ENCODE measurements at regions not wholly inside any gene's neighbourhood (a gene's known extent, or its start where the extent isn't known, plus 50 kb on each side); places are given as distances from the start of the nearest gene placed in this dataset.
A peak's percentile ranks its signal among the peaks of the same experiment; 100 is the strongest.
"Not testable (repeated sequence)": the region's sequence is repeated elsewhere in the genome, so short reads cannot be mapped to it uniquely, and the experiment has no call there.

DNA sequence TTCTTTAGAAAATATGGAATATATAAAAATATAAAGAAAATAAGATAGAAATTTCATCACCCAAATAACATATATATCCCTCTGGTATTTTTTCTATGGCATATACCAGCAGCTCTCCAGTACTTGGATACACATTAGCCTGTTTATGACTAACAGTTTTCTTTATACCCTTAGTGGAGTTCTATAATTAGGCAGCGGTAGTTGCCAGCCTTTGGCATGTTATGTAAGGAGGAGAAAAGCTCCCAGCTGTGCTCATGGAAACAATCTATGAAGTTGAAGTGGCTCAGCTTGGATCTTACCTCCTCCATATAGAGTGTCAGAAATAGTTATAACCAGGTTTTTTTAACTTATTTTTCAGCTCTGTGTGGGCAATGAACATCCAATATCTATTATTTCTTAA is 1636.8 kb downstream of the AMY1C start:
- DNase-seq (ENCODE audit: low read depth): no peak

DNA sequence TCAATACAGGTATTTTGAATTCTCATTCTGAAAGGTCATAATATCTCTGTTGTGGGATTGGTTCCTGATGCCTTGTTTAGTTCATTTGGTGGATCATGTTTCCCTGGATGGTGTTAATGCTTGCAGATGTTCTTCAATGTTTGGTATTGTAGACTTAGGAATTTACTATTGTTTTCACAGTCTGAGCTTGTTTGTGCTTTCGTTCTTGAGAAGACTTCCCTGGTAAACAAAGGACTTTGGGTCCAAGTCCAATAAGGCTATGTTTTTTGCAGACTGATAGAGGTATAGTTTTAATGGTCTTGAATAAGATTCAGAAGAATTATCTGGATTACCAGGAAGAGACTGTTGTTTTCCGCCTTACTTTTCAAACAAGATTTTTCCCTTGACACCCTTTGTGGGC is 1646.3 kb downstream of the AMY1C start:
- no peak for DNase-seq (ENCODE audit: low read depth)

DNA sequence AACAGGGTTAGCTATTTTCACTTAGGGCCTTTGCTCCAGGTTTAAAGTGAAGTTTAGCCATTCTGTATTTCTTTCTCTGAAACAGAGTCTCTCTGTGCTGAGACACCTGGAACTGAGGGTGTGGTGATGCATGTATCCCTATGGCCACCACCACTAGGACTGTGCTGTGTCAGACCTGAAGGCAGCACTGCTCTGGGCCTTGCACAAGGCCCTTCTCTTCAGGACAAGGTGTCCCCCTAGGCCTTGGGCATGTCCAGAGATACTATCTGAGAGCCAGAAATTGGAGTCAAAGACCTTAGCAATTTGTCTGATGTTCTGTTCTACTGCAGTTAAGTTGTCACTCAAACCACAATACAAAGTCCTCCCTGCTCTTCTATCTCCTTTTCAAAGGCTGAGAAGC is 1649.2 kb downstream of the AMY1C start:
- DNase-seq (ENCODE audit: low read depth): no peak

DNA sequence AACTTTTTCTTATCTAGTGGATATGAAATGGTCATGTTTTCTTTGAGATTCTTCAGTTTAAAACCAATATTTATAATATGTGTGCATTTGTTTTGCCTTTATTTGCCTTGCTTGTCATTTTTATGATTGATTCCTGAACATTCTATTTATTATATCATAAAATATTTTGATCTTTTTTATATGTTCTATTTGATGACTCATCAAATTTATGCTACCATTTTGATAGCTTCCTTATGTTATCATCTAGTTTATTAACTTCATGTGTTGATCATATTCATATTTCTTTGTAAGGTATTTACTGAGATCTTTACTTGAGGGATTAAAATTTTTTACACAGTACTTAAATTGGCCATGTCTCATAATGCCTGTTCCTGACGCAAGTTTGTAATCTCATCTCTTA is 1650.0 kb downstream of the AMY1C start:
- DNase-seq (ENCODE audit: low read depth): no peak

DNA sequence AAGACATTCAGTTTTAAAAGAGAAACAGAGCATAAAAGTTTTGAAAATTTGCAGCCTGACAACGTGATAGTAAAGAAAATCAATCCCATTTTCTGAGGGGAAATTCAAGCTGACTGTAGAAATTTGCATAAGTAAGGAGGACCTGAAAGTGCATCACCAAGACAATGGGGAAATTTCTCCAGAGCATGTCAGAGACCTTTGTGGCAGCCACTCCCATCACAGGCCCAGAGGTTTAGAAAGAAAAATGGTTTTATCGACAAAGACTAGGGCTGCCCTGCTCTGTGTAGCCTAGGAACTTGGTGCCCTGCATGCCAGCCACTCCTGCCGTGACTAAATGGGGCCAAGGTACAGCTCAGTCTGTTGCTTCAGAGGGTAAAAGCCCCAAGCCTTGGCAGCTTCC is 1640.2 kb upstream of the PRMT6 start:
- DNase-seq (ENCODE audit: low read depth): no peak

DNA sequence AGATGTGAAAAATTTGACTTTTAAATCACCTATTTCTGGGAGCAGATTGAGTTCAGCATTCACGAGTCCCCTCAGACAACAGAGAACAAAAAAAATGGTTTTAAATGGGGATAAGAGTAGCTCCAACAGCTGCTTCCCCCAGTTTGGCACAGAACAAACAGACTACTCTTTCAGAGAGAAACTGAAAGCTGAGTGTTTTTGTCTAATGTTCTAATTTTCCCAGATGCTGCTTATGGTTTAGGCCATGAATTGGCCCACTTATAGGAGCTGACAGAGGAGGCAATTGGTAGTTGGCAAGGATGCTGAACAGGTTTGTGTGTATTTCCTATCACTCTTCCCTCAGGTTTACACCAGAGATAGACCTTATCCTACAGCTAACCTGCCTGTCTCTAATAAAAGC is 1637.4 kb upstream of the PRMT6 start:
- DNase-seq (ENCODE audit: low read depth): no peak

DNA sequence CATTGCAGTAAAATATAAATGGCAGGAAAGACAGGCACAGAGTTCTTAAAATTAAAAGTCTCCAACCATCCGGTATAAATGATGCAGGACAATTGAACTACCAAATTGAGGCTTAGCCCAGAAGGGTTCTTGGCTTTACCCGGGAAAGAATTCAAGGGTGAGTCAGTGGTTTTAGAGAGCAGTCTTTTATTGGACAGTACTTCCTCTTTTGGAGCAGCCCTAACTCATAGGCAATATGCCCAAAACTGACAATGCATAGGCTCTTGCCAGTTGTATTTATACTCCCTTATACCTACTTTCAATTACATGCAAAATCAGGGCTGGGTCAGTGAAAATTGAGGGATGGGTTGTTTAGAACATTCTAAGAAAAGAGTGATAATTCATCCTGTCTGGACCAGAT is 1628.9 kb upstream of the PRMT6 start:
- peak; percentile 1 for DNase-seq (ENCODE audit: low read depth)

DNA sequence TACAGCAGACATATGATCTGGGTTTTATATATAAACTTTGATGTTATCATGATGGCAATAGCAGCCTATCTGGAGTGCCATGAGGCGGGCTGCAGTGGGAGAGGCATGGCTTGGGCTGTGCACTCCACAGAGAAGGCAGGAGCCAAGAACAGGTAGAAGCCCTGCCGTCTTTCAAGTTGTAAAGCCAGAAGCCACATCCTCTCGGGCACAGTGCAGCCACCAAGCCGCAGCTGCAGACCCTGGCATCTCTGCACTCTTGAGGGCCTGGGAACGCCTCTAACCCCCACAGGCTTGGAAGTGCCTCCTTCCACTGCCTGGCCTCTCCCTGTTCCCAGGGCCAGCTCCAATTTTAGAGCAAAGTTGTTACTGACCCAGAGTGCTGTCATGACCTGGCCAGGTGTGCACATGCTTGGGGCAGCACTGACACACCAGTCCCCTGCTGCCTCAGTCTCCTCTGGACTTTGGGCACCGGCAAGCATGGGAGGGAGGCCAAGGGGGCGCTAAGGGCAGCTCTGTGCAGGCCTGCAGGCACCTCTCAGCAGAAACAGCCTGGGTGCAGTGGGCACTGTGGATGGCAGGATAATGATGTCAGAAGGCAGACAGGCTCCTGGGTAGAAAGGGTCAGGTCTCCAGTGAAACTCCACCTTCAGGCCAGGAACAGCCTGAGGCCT is 1619.8 kb upstream of the PRMT6 start:
- DNase-seq (ENCODE audit: low read depth): no peak

DNA sequence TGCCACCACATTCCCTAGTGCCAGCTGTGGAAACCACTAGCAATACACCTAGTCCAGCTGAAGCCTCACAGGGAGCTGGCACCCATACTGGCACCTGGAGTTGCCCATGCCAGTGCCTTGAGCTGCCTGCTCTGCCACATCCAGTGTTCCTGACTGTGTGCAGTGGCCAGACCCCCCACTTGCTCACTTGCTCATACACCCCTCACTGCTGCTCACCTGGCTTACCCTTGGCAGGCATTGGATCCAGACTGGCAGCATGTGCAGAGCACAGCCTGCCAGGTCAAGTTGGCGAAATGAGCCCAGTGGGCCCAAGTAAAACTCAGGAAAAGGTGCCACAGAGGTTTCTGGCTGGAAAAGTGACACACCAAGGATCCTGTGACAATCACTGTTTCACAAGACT is 1618.6 kb upstream of the PRMT6 start:
- DNase-seq (ENCODE audit: low read depth): no peak

DNA sequence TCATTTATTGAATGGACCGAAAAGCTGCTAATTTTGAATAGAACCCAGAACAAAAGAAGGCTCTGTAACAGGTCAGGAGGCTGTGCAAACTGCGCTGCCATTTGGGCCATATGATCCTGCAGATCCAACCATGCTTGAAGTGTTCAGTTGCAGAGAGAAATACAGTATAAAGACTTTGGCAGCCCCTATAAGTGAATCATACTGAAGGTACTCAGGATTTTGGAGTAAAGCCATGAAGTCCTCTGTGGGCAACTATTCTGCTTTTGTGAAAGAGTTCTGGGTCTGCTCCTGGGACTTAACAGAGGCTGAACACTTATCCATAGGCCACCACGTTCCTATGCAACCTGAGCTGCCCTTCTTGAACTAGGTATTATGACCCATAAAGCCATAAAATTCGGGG is 1613.6 kb upstream of the PRMT6 start:
- no peak for DNase-seq (ENCODE audit: low read depth)

DNA sequence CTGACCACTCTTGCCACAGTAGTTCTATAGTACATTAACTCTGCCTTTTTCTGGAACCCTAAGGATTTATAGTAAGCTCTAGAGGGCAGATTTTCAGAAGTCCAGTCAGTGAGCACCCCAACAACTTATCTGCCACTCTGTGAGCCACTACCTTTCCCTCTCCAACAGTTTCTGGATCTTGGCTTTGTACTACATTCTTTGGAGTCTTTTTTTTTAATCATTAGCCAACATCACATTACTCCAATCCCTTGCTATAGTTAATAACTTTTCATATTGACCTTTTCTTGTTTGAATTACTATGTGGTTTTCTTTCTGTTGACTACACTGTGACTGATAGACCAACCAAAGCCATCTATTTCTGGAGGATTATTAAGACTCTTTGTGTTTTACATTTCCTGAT is 1596.7 kb upstream of the PRMT6 start:
- DNase-seq (ENCODE audit: low read depth): no peak

DNA sequence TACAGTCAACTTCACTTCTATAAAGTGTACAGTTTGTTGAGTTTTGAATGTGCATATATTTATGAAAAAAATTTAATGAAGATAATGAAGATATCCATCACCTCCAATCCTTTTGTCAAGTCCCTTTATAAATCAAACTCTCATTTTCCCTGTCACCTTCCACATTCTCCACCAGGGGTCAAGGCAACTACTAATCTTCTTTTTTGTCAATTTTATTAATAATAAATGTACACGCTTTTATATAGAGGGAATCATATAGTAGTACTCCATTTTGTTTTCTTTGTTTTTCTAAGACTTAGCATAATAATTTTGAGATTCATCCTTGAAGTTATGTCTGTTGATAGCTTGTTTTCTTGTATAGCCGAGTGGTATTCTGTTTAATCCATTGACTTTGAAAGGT is 1594.2 kb upstream of the PRMT6 start:
- DNase-seq (ENCODE audit: low read depth): no peak

DNA sequence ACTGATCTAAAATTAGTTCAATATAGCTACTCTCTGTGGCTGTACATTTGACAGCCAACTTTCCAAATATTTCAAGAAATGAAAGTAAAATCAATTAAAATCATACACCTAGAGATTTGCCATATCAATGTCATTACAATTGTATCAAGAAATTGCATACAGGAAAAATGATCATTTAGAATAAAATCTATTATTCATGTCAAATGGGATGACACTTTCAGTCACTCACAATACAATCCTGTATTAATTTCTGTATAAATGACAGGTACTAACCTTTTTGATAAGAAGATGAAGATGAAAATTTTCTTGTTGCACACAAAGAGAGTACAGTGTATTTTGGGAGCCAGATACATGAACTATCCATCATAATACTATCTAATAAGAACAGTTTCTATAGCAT is 1588.9 kb upstream of the PRMT6 start:
- DNase-seq (ENCODE audit: low read depth): no peak

DNA sequence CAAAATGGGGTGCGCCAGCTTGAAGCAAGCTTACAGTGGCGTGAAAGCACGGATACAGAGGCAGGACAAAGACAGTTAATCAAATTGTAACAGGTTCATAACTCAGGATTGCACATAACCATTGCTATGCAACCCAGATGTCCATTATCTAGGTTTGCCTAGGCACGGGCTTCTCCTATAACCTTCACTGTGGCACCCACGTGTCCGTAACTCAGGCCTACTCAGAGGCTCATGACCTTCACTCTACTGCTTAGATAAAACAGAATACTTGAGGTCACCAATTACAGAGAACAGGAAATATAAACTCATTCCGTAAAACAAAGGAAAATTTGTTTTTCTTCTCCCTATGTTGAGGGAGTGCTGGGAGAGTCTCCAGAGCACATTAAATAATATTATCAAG is 1585.9 kb upstream of the PRMT6 start:
- DNase-seq (ENCODE audit: low read depth): not testable (repeated sequence)

DNA sequence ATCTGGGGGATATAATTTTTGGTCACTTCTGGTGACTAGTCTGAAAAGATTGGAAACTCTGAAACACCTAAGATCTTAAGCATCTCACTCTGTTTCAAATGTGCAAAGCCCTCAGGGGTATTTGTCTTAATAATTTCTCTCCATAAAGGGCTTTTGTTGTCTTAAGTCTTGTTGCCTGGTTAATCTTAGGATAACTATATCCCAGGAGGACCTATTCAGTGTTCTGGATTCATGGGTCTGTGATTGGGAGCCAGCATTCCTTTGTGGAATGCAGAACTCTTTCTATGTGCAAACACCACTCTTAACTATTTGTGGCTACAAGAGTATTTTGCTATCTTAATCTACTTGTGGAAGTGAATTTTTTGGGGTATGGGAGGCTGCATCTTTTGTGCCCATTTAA is 1573.0 kb upstream of the PRMT6 start:
- DNase-seq (ENCODE audit: low read depth): no peak

DNA sequence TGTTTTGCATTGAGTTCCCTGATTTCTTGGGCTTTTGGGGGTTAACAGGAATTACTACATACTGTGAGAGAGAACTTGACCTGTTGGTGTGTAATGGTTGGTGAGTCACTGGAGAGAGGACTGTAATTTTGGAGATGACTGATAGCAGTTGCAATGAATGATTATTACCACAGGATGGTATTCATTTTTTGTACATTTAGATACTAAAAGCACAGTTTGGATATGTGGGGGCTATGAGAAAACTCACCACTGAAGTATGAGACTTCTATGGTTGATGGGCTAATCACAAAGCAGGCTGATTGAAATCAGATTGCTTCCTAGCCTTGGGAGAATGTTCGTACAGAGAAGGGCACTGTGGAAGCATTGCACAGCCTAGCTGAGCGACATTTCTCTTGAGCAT is 1571.3 kb upstream of the PRMT6 start:
- DNase-seq (ENCODE audit: low read depth): peak; percentile 54

DNA sequence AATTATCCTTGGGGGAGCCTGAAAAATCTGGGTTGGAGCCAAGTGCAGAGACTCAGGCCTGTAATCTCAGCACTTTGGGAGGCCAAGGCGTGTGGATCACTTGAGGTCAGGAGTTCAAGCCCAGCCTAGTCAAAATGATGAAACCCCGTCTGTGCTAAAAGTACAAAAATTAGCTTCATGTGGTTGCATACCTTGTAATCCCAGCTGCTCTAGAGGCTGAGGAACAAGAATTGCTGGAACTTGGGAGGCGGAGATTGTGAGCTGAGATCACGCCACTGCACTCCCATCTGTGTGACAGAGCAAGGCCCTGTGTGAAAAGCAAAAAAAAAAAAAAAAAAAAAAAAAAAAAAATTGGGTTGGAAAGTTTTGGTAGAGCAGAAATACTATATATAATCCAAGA is 1563.6 kb upstream of the PRMT6 start:
- no peak for DNase-seq (ENCODE audit: low read depth)

DNA sequence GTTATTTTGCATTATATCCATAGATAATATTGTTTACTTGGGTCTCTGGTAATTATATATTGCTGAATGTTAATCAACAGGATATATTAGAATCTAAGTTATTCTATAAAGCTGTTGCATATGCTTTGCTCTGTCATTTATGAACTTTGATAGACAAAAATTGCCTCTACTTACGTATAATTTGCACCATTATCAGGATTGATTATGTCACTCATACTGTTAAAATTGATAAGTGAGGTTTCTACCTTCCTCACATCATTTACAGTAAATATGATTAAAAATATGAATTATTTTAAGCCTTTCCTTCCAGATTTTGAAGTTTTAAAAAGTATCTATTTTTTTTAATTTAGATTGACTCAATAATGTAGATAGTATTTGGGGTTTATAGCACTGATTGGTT is 1540.4 kb upstream of the PRMT6 start:
- no peak for DNase-seq (ENCODE audit: low read depth)

DNA sequence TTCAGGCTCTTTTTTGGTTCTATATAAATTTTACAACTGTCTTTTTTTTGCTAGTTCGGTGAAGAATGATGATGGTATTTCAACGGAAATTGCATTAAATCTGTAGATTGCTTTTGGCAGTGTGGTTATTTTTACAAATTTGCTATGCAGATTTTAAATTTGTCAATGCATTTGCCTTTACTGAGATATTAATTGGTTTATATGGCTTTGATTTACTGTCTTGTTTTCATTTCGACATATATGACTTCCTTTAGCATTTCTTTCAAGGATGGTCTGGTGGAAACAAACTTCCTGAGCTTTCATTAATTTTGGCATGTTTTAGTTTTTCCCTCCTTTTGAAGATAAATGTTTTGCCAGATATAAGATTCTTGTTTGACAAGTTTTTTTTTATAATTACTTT is 1522.5 kb upstream of the PRMT6 start:
- no peak for DNase-seq (ENCODE audit: low read depth)

DNA sequence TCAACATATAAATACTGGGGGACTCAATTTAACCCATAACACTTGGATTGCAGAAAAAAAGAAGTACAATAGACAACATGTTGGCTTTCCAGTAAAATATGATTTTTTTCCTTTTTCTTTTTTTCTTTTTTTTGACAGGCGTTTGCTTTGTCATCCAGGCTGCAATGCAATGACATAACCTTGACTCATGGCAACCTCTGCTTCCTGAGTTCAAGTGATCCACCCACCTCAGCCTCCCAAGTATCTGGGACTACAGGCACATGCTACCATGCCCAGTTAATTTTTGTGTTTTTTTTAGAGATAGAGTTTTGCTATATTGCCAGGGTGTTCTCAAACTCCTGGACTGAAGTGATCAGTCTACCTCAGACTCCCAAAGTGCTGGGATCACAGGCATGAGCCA is 1512.0 kb upstream of the PRMT6 start:
- peak; percentile 9 for DNase-seq (ENCODE audit: low read depth)

DNA sequence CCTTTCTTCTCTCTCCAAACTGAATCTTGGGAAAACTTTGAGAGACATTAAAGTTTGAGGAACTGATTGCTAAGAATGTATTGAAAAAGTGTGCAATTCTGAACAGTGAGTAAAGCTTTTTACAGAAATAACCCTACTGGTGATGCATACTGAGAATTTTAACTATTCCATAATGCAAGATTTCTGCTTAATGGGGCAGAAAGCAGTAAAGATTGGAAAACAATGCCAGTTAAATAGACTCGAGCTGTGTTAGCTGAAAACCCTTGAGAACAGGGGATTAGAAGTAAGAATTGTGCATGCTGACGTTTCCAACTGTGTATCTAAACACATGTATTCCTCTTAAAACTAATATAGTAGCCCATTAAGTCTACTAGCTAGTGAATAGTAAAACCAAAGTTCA is 1500.2 kb upstream of the PRMT6 start:
- no peak for DNase-seq (ENCODE audit: low read depth)

DNA sequence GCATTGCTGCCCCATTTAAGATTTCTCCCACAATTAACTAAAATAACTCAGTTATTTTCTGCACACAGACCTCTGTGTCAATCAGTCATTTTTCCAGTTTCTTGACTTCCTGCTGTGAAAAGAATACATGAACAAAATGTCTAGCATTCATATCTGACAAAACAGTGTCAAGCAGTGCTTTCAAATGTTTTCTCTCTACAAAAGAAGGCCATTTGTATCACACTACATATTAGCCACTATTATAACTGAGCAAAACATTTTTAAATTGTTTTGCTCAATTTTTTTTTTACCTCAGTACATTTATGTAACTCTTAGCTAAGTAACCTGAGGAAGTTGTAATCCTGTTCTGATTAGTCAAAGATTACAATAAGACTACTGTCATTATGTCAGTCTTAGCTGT is 1498.5 kb upstream of the PRMT6 start:
- no peak for DNase-seq (ENCODE audit: low read depth)

DNA sequence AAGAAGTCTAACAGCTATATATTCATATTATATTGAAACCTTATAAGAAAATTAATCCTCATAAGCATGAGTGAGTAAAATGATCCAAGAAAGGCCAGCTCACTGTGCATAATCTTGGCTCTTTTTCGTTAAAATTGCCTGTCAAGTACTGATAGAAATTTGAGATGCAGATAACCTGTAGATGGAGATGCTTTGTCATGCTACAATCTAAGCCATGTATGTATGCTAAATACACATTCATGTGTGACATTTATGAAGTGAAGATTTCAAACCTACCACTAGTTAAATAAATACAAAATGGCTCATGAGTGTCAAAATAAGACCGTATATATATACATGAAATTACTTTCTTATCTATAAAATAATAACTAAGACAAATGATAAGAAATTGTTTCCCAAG is 1491.5 kb upstream of the PRMT6 start:
- no peak for DNase-seq (ENCODE audit: low read depth)

DNA sequence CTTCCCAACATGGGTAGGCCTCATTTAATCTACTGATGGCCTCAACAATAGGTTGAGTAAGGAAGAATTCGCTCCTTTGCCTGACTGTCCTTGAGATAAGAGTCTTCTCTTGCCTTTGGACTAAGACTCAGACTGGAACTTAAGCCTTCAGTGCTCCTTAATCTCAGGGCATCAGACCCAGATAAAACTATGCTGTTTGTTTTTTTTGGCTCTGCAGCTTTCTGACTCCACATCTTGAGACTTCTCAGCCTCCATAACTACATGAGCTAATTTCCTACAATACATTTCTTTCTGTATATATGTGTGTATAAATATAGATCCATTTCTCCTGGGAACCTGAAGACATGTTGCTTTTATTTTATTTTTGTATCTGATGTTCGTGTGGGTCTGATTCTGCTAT is 1470.7 kb upstream of the PRMT6 start:
- no peak for DNase-seq (ENCODE audit: low read depth)

DNA sequence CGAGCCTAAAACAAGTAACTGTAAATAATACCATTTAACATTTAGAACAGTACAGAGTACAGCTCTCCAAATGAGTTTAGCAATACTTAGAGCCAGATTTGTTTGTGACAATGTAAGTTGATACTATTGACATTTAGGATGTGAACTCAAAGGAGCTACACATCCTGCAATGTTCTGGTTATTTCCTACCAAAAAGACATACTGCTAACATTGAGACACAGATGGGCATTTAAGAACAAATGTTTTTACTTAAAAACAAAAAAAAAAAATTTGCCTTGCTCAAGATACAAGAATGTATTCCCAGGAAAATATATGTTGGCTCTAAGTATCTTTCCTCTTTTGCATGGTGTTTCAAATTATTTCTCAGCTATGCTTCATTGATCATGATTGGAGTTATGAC is 1464.8 kb upstream of the PRMT6 start:
- DNase-seq (ENCODE audit: low read depth): no peak

All from HS-27A (cell line).